ENCODE measurements at regions not wholly inside any gene's neighbourhood (a gene's known extent, or its start where the extent isn't known, plus 50 kb on each side); places are given as distances from the start of the nearest gene placed in this dataset.

DNA sequence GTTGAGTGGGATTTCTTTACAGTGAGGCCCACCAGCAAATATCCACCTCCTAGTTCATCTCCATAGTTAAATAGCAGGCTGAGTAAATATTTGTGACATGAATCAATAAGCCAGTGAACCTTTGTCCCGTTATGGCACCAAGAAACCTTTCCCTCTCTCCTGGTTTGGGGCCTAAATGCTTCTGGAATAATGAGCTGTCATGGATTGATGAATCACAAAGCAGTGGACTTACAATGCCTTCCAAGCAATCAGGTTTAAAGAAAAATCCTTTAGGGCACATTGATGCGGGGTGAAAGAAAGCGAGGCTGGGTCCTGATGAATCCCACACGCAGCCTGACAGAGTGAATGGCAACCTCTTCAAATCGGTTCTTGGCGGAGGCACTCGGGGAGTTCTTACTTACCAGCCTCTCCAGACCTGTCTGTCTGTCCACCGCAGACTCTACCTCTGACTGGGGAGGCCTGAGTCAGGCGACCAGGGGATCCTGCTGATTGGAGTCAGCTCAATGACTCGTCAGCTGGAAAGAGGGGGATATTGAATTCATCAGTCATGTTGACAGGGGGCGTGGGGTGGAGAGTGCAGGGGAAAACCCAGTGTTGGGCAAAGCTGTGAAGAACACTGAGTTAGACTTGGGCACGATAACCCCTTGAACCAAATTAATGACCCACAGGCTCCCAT is 247.3 kb downstream of the PLPP3 start (continued):
- TF ChIP-seq, protein P1, sequence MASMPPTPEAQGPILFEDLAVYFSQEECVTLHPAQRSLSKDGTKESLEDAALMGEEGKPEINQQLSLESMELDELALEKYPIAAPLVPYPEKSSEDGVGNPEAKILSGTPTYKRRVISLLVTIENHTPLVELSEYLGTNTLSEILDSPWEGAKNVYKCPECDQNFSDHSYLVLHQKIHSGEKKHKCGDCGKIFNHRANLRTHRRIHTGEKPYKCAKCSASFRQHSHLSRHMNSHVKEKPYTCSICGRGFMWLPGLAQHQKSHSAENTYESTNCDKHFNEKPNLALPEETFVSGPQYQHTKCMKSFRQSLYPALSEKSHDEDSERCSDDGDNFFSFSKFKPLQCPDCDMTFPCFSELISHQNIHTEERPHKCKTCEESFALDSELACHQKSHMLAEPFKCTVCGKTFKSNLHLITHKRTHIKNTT (CRISPR knock-in tag; IDR thresholded peaks at IDR 0.05), result no peak
- TF ChIP-seq, protein P2, sequence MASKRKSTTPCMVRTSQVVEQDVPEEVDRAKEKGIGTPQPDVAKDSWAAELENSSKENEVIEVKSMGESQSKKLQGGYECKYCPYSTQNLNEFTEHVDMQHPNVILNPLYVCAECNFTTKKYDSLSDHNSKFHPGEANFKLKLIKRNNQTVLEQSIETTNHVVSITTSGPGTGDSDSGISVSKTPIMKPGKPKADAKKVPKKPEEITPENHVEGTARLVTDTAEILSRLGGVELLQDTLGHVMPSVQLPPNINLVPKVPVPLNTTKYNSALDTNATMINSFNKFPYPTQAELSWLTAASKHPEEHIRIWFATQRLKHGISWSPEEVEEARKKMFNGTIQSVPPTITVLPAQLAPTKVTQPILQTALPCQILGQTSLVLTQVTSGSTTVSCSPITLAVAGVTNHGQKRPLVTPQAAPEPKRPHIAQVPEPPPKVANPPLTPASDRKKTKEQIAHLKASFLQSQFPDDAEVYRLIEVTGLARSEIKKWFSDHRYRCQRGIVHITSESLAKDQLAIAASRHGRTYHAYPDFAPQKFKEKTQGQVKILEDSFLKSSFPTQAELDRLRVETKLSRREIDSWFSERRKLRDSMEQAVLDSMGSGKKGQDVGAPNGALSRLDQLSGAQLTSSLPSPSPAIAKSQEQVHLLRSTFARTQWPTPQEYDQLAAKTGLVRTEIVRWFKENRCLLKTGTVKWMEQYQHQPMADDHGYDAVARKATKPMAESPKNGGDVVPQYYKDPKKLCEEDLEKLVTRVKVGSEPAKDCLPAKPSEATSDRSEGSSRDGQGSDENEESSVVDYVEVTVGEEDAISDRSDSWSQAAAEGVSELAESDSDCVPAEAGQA (IDR thresholded peaks at IDR 0.05; ENCODE audit: low read depth), result 0 out of 2 replicates have a peak, but pooled peaks have one; percentile 47
- TF ChIP-seq, protein P2 (CRISPR knock-in tag; IDR thresholded peaks at IDR 0.05; ENCODE audit: borderline replicate concordance), result no peak
- TF ChIP-seq, protein P3, sequence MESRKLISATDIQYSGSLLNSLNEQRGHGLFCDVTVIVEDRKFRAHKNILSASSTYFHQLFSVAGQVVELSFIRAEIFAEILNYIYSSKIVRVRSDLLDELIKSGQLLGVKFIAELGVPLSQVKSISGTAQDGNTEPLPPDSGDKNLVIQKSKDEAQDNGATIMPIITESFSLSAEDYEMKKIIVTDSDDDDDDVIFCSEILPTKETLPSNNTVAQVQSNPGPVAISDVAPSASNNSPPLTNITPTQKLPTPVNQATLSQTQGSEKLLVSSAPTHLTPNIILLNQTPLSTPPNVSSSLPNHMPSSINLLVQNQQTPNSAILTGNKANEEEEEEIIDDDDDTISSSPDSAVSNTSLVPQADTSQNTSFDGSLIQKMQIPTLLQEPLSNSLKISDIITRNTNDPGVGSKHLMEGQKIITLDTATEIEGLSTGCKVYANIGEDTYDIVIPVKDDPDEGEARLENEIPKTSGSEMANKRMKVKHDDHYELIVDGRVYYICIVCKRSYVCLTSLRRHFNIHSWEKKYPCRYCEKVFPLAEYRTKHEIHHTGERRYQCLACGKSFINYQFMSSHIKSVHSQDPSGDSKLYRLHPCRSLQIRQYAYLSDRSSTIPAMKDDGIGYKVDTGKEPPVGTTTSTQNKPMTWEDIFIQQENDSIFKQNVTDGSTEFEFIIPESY (CRISPR knock-in tag; IDR thresholded peaks at IDR 0.05), result no peak
- TF ChIP-seq, protein P4, sequence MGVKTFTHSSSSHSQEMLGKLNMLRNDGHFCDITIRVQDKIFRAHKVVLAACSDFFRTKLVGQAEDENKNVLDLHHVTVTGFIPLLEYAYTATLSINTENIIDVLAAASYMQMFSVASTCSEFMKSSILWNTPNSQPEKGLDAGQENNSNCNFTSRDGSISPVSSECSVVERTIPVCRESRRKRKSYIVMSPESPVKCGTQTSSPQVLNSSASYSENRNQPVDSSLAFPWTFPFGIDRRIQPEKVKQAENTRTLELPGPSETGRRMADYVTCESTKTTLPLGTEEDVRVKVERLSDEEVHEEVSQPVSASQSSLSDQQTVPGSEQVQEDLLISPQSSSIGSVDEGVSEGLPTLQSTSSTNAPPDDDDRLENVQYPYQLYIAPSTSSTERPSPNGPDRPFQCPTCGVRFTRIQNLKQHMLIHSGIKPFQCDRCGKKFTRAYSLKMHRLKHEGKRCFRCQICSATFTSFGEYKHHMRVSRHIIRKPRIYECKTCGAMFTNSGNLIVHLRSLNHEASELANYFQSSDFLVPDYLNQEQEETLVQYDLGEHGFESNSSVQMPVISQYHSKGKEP (CRISPR knock-in tag; IDR thresholded peaks at IDR 0.05), result no peak
- TF ChIP-seq REXO4 (CRISPR knock-in tag; IDR thresholded peaks at IDR 0.05; ENCODE audit: borderline replicate concordance), result no peak
- no peak for TF ChIP-seq ZNF446 (CRISPR knock-in tag; IDR thresholded peaks at IDR 0.05)
- TF ChIP-seq ZNF616 (CRISPR knock-in tag; IDR thresholded peaks at IDR 0.05; ENCODE audit: low read depth), result no peak
- TF ChIP-seq, protein P5, sequence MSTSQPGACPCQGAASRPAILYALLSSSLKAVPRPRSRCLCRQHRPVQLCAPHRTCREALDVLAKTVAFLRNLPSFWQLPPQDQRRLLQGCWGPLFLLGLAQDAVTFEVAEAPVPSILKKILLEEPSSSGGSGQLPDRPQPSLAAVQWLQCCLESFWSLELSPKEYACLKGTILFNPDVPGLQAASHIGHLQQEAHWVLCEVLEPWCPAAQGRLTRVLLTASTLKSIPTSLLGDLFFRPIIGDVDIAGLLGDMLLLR (CRISPR knock-in tag; IDR thresholded peaks at IDR 0.05), result no peak
- TF ChIP-seq CENPX (CRISPR knock-in tag; IDR thresholded peaks at IDR 0.05), result no peak
- no peak for TF ChIP-seq RFX1 (IDR thresholded peaks at IDR 0.05)
- TF ChIP-seq, protein P6, sequence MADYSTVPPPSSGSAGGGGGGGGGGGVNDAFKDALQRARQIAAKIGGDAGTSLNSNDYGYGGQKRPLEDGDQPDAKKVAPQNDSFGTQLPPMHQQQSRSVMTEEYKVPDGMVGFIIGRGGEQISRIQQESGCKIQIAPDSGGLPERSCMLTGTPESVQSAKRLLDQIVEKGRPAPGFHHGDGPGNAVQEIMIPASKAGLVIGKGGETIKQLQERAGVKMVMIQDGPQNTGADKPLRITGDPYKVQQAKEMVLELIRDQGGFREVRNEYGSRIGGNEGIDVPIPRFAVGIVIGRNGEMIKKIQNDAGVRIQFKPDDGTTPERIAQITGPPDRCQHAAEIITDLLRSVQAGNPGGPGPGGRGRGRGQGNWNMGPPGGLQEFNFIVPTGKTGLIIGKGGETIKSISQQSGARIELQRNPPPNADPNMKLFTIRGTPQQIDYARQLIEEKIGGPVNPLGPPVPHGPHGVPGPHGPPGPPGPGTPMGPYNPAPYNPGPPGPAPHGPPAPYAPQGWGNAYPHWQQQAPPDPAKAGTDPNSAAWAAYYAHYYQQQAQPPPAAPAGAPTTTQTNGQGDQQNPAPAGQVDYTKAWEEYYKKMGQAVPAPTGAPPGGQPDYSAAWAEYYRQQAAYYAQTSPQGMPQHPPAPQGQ (CRISPR knock-in tag; IDR thresholded peaks at IDR 0.05; ENCODE audit: borderline replicate concordance), result no peak
- no peak for TF ChIP-seq ZBTB1 (CRISPR knock-in tag; IDR thresholded peaks at IDR 0.05; ENCODE audit: borderline replicate concordance)
- no peak for TF ChIP-seq FOXK2 (IDR thresholded peaks at IDR 0.05)
- TF ChIP-seq, protein P7, sequence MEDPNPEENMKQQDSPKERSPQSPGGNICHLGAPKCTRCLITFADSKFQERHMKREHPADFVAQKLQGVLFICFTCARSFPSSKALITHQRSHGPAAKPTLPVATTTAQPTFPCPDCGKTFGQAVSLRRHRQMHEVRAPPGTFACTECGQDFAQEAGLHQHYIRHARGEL (CRISPR knock-in tag; IDR thresholded peaks at IDR 0.05), result no peak
- TF ChIP-seq KLF9 (CRISPR knock-in tag; IDR thresholded peaks at IDR 0.05; ENCODE audit: low read depth), result no peak
